HepG2 (cell line): ENCODE measurements at regions not wholly inside any gene's neighbourhood (a gene's known extent, or its start where the extent isn't known, plus 50 kb on each side); places are given as distances from the start of the nearest gene placed in this dataset.
A peak's percentile ranks its signal among the peaks of the same experiment; 100 is the strongest.

Source experiments
- ATAC-seq: fragments of 200-7000 bp; cut with Tn5 transposase; 3 replicates; pipeline ENCODE4 v1.9.1; 2020; ENCODE audit warnings: mild to moderate bottlenecking, moderate library complexity
- BruUV-seq: library from RNA; stranded (reverse); fragments of 400-500 nt; replicated peaks from 2 replicates; lab custom pipeline; 2021; lab: Mats Ljungman, UMichigan
- CTCF ChIA-PET: fragments of 300-600 bp; formaldehyde crosslinking; extraction: SDS; loops from one replicate; lab custom pipeline; 2021; ENCODE audit warnings: low total read pairs, inconsistent platforms, low intra/inter-chr PET ratio; lab: Yijun Ruan, JAX
- POLR2A ChIA-PET: fragments of 350-600 bp; sonication (Branson Sonifier 250); formaldehyde crosslinking; loops from one replicate; lab custom pipeline; 2020; ENCODE audit warnings: antibody characterized with exemption, inconsistent platforms; lab: Yijun Ruan, JAX
- DNase-seq: peaks from one replicate; pipeline ENCODE4 v3.0.0-alpha.2; 2015; ENCODE audit warnings: low spot score
- FAIRE-seq: peaks from 3 replicates; lab custom pipeline; 2011; peaks lifted over from hg19 to GRCh38; lab: Jason Lieb, UNC
- H2AFZ ChIP-seq: one replicate; pipeline ENCODE4 v1.6.1; 2011; ENCODE audit warnings: low read length, inconsistent platforms
- H3K27ac ChIP-seq: fragments of 300-600 bp; 3 replicates; pipeline ENCODE4 v1.8.0; 2011; ENCODE audit warnings: mixed run types, mild to moderate bottlenecking, mixed read lengths, low read length, inconsistent platforms; ENCODE audit not compliant: insufficient read depth; ENCODE audit errors: extremely low read length
- H3K27me3 ChIP-seq, 2 experiments: fragments of 200-600 bp in 1 of 2; 2 replicates in 1 of 2; 3 replicates in 1 of 2; pipeline versions ENCODE4 v1.6.0 to v1.8.0; 2011; ENCODE audit warnings: low read length in 2 of 2, mild to moderate bottlenecking in 2 of 2, moderate library complexity in 2 of 2, inconsistent platforms in 1 of 2; ENCODE audit not compliant: insufficient read depth in 2 of 2, control insufficient read depth in 1 of 2
- H3K36me3 ChIP-seq, 2 experiments: fragments of 200-600 bp in 1 of 2; replicated peaks in 1 of 2; 2 replicates in 1 of 2; 3 replicates in 1 of 2; pipeline versions ENCODE4 v1.5.1 to v1.8.0; 2011; ENCODE audit warnings: low read length in 2 of 2, inconsistent platforms in 1 of 2; ENCODE audit not compliant: insufficient read depth in 2 of 2, control insufficient read depth in 1 of 2
- H3K4me1 ChIP-seq: 2 replicates; pipeline ENCODE4 v1.5.1; 2012; ENCODE audit warnings: low read length, inconsistent platforms; ENCODE audit not compliant: insufficient read depth
- H3K4me2 ChIP-seq: 2 replicates; pipeline ENCODE4 v1.6.0; 2011; ENCODE audit warnings: low read depth, low read length, inconsistent platforms
- H3K4me3 ChIP-seq, 3 experiments: fragments of 200-600 bp in 1 of 3; sonication (generic), shearing (Covaris generic) in 1 of 3; replicated peaks in 1 of 3; 2 replicates each; pipeline ENCODE4 v1.5.1; 2011 to 2016; ENCODE audit warnings: low read length in 3 of 3, inconsistent platforms in 2 of 3, low read depth in 2 of 3, mild to moderate bottlenecking in 2 of 3, control low read depth in 1 of 3, mixed read lengths in 1 of 3; ENCODE audit not compliant: insufficient read depth in 1 of 3
- H3K79me2 ChIP-seq: one replicate; pipeline ENCODE4 v1.6.1; 2011; ENCODE audit warnings: low read length, inconsistent platforms; ENCODE audit not compliant: insufficient read depth
- H3K9ac ChIP-seq: 2 replicates; pipeline ENCODE4 v1.6.0; 2011; ENCODE audit warnings: mild to moderate bottlenecking, low read depth, low read length, inconsistent platforms; ENCODE audit not compliant: insufficient read depth
- H3K9me3 ChIP-seq: 2 replicates; pipeline ENCODE4 v1.5.1; 2012; ENCODE audit warnings: mild to moderate bottlenecking, low read length
- H4K20me1 ChIP-seq: 2 replicates; pipeline ENCODE4 v1.6.0; 2011; ENCODE audit warnings: inconsistent platforms, mild to moderate bottlenecking, low read length, moderate library complexity; ENCODE audit not compliant: insufficient read depth
- AGO1 ChIP-seq: fragments of 200-400 bp; formaldehyde crosslinking; IDR thresholded peaks from 2 replicates; pipeline ENCODE4 v1.6.1; 2017; ENCODE audit warnings: mild to moderate bottlenecking, low read depth, low read length, moderate library complexity; ENCODE audit not compliant: poor library complexity, severe bottlenecking
- ARID3A ChIP-seq: IDR thresholded peaks from 2 replicates; pipeline ENCODE4 v1.6.1; 2012; ENCODE audit warnings: low read depth, low read length, improper control_type of control experiment
- CREM ChIP-seq, 2 experiments: sonication (generic) in 1 of 2; formaldehyde crosslinking in 1 of 2; IDR thresholded peaks; 2 replicates each; pipeline versions ENCODE4 v1.4.0 to v1.6.1; 2016 to 2020; ENCODE audit warnings: antibody characterized with exemption in 1 of 2, mild to moderate bottlenecking in 1 of 2, missing genetic modification reagents in 1 of 2
- CTCF ChIP-seq: sonication (generic); formaldehyde crosslinking; IDR thresholded peaks from 2 replicates; pipeline ENCODE4 v1.5.0; 2020; ENCODE audit warnings: mild to moderate bottlenecking, missing genetic modification reagents, moderate library complexity
- ELF4 ChIP-seq: sonication (generic); formaldehyde crosslinking; IDR thresholded peaks from 2 replicates; pipeline ENCODE4 v1.5.0; 2020; ENCODE audit warnings: missing genetic modification reagents, mild to moderate bottlenecking, moderate library complexity, borderline replicate concordance
- HOMEZ ChIP-seq: IDR thresholded peaks from 2 replicates; pipeline ENCODE4 v1.6.1; 2016; ENCODE audit warnings: low read depth
- KLF9 ChIP-seq: IDR thresholded peaks from 2 replicates; pipeline ENCODE4 v1.6.1; 2016; ENCODE audit warnings: low read depth
- MEIS2 ChIP-seq: sonication (generic); formaldehyde crosslinking; IDR thresholded peaks from 2 replicates; pipeline ENCODE4 v1.9.0; 2021; ENCODE audit warnings: mild to moderate bottlenecking, missing genetic modification reagents
- MIXL1 ChIP-seq: IDR thresholded peaks from 2 replicates; pipeline ENCODE4 v1.6.1; 2016
- PBX2 ChIP-seq: IDR thresholded peaks from 2 replicates; pipeline ENCODE4 v1.6.1; 2016; ENCODE audit warnings: control low read depth
- SMC3 ChIP-seq: IDR thresholded peaks from 2 replicates; pipeline ENCODE4 v1.6.1; 2011; ENCODE audit warnings: low read length, improper control_type of control experiment
- SOX13 ChIP-seq, 3 experiments: fragments of 450-650 bp in 1 of 3; sonication (generic) in 1 of 3; formaldehyde crosslinking in 1 of 3; IDR thresholded peaks in 2 of 3; conservative IDR thresholded peaks in 1 of 3; 2 replicates each; pipeline versions ENCODE4 v1.5.0 to v1.6.1; 2016 to 2020; ENCODE audit warnings: antibody characterized with exemption in 1 of 3, mild to moderate bottlenecking in 1 of 3, missing compliant biosample characterization in 1 of 3, missing genetic modification reagents in 1 of 3, moderate library complexity in 1 of 3
- STAG1 ChIP-seq: sonication (generic); formaldehyde crosslinking; IDR thresholded peaks from 2 replicates; pipeline ENCODE4 v1.4.0; 2020; ENCODE audit warnings: missing genetic modification reagents
- ZNF331 ChIP-seq: sonication (generic); formaldehyde crosslinking; IDR thresholded peaks from 2 replicates; pipeline ENCODE4 v1.4.0; 2020; ENCODE audit warnings: missing genetic modification reagents
- ZNF362 ChIP-seq: sonication (generic); formaldehyde crosslinking; IDR thresholded peaks from 2 replicates; pipeline ENCODE4 v1.4.0; 2020; ENCODE audit warnings: missing genetic modification reagents, mild to moderate bottlenecking, borderline replicate concordance
- WGBS: methylation state at CpG from one replicate; pipeline ENCODE4 v1.1.6; 2017; ENCODE audit warnings: low lambda C conversion rate; 5-methylcytosine and 5-hydroxymethylcytosine counted together
- in situ Hi-C: cut with HindIII; loops from 2 replicates; pipeline ENCODE4 v1.10.0; 2017; ENCODE audit warnings: low pct_unique_long_range_greater_than_20kb; ENCODE audit not compliant: extremely low pct_ligation_motif_present
- intact Hi-C: fragments of 100-400 bp; cut with micrococcal nuclease; formaldehyde crosslinking; loops from one replicate; pipeline ENCODE4 v1.10.0; 2022; ENCODE audit not compliant: unreplicated experiment

GRCh38 chr2:211157211-211157610, 600.8 kb downstream of the CPS1 start (continued):
- TF ChIP-seq HOMEZ (CRISPR knock-in tag) (no peak), ELF4 (CRISPR knock-in tag) (no peak), ZNF362 (no peak), KLF9 (no peak)
- TF ChIP-seq, all 625 proteins: peak for 0

- Histone ChIP-seq H3K36me3 (no peaks in the 10 kb centered on the region), H4K20me1 (no peaks in the 10 kb centered on the region), H3K79me2 (no peaks in the 10 kb centered on the region), H3K27me3 (no peaks in the 10 kb centered on the region), H3K27ac (no peak overlapping the region), H3K4me3 (no peak overlapping the region), H3K4me2 (no peak overlapping the region), H3K9me3 (no peaks in the 10 kb centered on the region), H2AFZ (no peak overlapping the region), H3K4me1 (no peaks in the 10 kb centered on the region), H3K9ac (no peak overlapping the region)
- in situ Hi-C loops, result no loop called here
- ATAC-seq (peak; percentile 99), FAIRE-seq (peak; percentile 63), DNase-seq (peak; percentile 67)
- ChIA-PET CTCF (interaction anchor here (1.4 to 1.9 kb wide), 3 partner anchors 73 to 540 kb away, joined by 7 to 8 read pairs (median 7); no protein-coding TSS in a partner anchor), POLR2A (no interaction called here)
- intact Hi-C loops, result loop anchor here (1.0 to 5.0 kb wide), 8 partner anchors 73 to 711 kb away; no protein-coding TSS in a partner anchor
- 3% methylated on average over 5 of the region's 5 CpGs for WGBS
- no TSS peak for BruUV-seq
- TF ChIP-seq SOX13 (IDR thresholded peaks at IDR 0.05) (no peak), SOX13 (CRISPR knock-in tag; conservative IDR thresholded peaks at IDR 0.05 in 1 of 2, IDR thresholded peaks at IDR 0.05 in 1 of 2) (no peak), ARID3A (0 out of 2 replicates have a peak, but pooled peaks have one; percentile 27), STAG1 (CRISPR knock-in tag) (peak; percentile 80), ZNF331 (CRISPR knock-in tag) (peak; percentile 47; the same call in 1 of the 2 replicates), CTCF (CRISPR knock-in tag) (peak; percentile 83), MEIS2 (CRISPR knock-in tag) (0 out of 2 replicates have a peak, but pooled peaks have one; percentile 26), MIXL1 (CRISPR knock-in tag) (peak; percentile 17; the same call in 1 of the 2 replicates), CREM (IDR thresholded peaks at IDR 0.05) (0 out of 2 replicates have a peak, but pooled peaks have one; percentile 13), CREM (CRISPR knock-in tag; IDR thresholded peaks at IDR 0.05) (no peak), SMC3 (peak; percentile 84; the same call in 1 of the 2 replicates), AGO1 (no peak), PBX2 (peak; percentile 73)
Measured at GRCh38 chr2:211157856-211158463, 601.6 kb downstream of the CPS1 start.
